GM12865 (cell line): ENCODE measurements at regions not wholly inside any gene's neighbourhood (a gene's known extent, or its start where the extent isn't known, plus 50 kb on each side); places are given as distances from the start of the nearest gene placed in this dataset.

Experiments used
- DNase-seq: peaks from one replicate; pipeline ENCODE4 v3.0.0; 2010; ENCODE audit warnings: low read depth
- H3K4me3 ChIP-seq: 2 replicates; pipeline ENCODE4 v1.5.1; 2011; ENCODE audit warnings: mild to moderate bottlenecking, low read depth, low read length, control low read depth
- CTCF ChIP-seq: IDR thresholded peaks from 2 replicates; pipeline ENCODE4 v1.5.1; 2011; ENCODE audit warnings: low read length, control low read depth, low read depth, inconsistent platforms; ENCODE audit not compliant: insufficient read depth; ENCODE audit errors: missing control alignments

DNA sequence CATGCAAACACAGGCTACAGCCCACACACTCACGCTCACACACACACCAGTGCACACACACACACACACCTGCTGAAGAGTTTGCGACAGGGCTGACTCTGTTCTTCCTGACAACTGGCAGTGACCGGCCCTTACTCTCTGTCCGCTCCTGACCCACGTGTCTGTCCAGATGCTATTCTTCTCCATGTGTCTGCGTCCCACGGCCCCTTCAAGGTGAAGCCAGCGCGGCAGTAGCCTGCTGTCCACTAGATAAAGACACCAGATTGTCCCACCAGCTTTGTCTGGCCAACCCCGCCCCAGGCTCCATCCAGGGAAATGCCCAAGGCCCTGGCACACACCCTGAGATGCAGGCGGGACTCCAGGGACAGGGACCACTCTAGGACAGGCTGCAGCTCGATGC lies 713.9 kb downstream of the BRD1 start:
- H3K4me3 ChIP-seq = no peak overlapping the region
- TF ChIP-seq CTCF = no peak
- DNase-seq = no peak

DNA sequence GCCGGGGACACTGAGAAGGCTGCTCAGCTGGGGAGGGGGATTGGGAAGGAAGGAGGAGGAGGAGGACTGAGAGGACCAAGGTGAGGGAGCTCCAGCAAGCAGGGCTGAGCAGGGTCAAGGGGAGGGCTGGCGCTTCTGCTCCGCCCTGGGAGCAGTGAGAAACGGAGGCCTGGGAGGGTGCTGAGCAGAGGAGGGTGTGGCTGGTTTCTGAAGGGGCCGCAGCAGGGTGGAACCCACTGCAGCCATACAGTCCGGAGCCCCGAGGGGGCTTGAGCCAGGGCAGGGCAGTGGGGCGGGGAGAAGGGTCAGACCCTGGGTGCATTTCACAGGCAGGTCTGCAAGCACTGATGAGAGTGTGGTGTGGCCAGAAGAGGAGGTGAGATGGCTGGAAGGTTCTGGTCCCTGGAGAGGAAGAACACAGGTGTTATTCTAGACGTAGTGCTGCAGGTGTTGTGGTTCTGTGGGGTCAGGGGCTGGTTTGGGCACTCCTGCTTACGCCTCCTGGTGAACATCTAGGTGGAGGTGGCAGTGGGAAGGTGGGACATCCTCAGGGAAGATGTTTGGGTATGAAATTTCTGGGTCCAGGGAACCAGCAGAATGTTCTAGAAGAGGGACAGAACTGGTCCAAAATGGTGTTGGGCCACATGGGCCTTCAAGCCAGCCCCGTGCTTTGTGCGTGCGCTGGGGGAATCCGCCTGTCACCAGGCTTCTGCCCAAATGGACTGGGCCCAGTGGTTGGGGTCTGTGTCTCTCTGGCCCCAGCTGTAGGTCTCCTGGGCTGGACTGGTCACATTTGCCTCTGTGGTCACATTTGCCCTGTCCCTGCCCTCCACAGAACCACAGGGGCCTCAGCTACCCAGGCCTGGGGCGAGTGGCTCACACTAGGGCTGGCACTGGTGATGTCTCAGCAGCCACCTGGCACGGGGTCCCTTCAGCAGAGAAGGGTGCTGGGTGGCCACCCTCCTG lies 714.7 kb downstream of the BRD1 start:
- no peak for TF ChIP-seq CTCF
- no peak overlapping the region for H3K4me3 ChIP-seq
- no peak for DNase-seq

DNA sequence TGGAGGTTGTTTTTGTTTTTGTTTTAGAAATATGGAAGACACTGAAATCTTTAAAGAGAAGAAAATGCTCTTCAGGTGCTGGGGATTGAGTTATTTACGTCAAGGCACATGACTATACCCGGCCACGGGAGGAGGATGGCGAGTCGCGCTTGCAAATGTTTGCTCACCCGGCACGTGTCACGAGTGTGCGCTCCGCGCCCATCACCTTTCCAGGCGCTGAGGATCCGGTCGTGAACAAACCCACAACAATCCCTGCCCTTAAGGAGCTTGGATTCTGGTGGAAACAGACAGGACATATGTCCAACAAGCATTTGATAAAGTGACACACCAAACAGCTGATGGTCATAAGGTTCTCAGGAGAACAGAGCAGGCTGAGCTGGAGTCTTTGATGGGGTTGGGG lies 715.5 kb downstream of the BRD1 start:
- no peak for DNase-seq
- TF ChIP-seq CTCF = no peak
- H3K4me3 ChIP-seq = no peak overlapping the region

- no peak overlapping the region for H3K4me3 ChIP-seq
- no peak for DNase-seq
- TF ChIP-seq CTCF = no peak
Observed at GRCh38 chr22:49111085-49111484, 716.6 kb downstream of the BRD1 start.

GRCh38 chr22:49108636-49109315 lies 718.9 kb downstream of the BRD1 start:
- TF ChIP-seq CTCF = no peak
- H3K4me3 ChIP-seq = no peak overlapping the region
- DNase-seq = no peak

DNA sequence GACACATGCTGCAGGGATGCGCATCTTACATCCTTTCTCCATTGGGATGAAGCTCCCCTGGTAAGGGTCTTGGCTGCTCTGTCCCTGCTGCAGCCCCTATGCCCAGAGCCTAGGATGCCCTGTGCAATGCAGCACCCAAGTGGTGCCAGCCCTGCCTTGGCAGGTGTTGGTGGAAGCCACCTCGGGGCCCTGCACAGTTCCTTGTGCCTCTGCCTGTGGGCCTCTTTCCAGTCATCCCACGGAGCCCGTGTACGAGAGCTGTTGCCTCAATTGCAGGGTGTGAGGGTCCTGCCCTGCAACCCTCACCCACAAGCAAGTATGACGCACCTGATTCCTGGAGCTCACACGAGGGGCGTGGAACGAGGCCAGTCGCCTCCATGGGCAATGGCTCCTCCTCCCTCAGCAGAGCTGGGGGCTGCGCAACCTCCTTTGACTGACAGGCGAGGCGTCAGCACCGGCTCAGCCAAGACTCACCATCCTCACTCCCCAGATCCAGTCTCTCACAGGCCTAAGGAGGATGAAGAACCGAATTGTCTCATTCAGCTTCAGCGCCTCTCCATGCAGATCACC lies 719.6 kb downstream of the BRD1 start:
- no peak for DNase-seq
- TF ChIP-seq CTCF = no peak
- H3K4me3 ChIP-seq = no peak overlapping the region
